CD4-positive, alpha-beta T cell treated with Interleukin-12 subunit alpha and Interleukin-12 subunit beta, for 1 hour (primary cell): ENCODE measurements at regions not wholly inside any gene's neighbourhood (a gene's known extent, or its start where the extent isn't known, plus 50 kb on each side); places are given as distances from the start of the nearest gene placed in this dataset.
A peak's percentile ranks its signal among the peaks of the same experiment; 100 is the strongest.

Source experiments
- DNase-seq: peaks from one replicate; pipeline ENCODE4 v3.0.0-alpha.2; 2020

- no peak for DNase-seq
These were observed 140.9 kb upstream of the UBL3 start for GRCh38 chr13:29991343-29991742.

- no peak for DNase-seq
These were observed 136.9 kb upstream of the UBL3 start for GRCh38 chr13:29987340-29987739.

- DNase-seq, result no peak
These were observed 129.9 kb upstream of the UBL3 start for GRCh38 chr13:29980339-29980738.

GRCh38 chr13:29978211-29978610 is 127.8 kb upstream of the UBL3 start:
- no peak for DNase-seq

GRCh38 chr13:29977476-29978120 is 127.2 kb upstream of the UBL3 start:
- DNase-seq, result no peak

GRCh38 chr13:29976535-29976934 is 126.1 kb upstream of the UBL3 start:
- no peak for DNase-seq

GRCh38 chr13:29975283-29975682 is 124.9 kb upstream of the UBL3 start:
- DNase-seq, result no peak

GRCh38 chr13:29969286-29969685 is 118.9 kb upstream of the UBL3 start:
- no peak for DNase-seq

GRCh38 chr13:29964181-29964845 is 113.9 kb upstream of the UBL3 start:
- DNase-seq, result no peak

GRCh38 chr13:29963089-29963488 is 112.7 kb upstream of the UBL3 start:
- DNase-seq, result no peak

GRCh38 chr13:29961036-29961670 is 110.7 kb upstream of the UBL3 start:
- DNase-seq, result no peak

GRCh38 chr13:29959603-29960002 is 109.2 kb upstream of the UBL3 start:
- DNase-seq, result no peak

GRCh38 chr13:29959086-29959485 is 108.7 kb upstream of the UBL3 start:
- no peak for DNase-seq

GRCh38 chr13:29958476-29958875 is 108.1 kb upstream of the UBL3 start:
- DNase-seq, result peak; percentile 28

GRCh38 chr13:29957320-29957719 is 106.9 kb upstream of the UBL3 start:
- no peak for DNase-seq

- no peak for DNase-seq
These were observed 106.4 kb upstream of the UBL3 start for GRCh38 chr13:29956853-29957252.

GRCh38 chr13:29955137-29955650 is 104.8 kb upstream of the UBL3 start:
- no peak for DNase-seq

- DNase-seq, result peak; percentile 49
These were observed 103.9 kb upstream of the UBL3 start for GRCh38 chr13:29954082-29955028.

GRCh38 chr13:29953542-29953941 is 103.1 kb upstream of the UBL3 start:
- no peak for DNase-seq

GRCh38 chr13:29952245-29952644 is 101.8 kb upstream of the UBL3 start:
- DNase-seq, result no peak

- DNase-seq, result no peak
These were observed 98.4 kb upstream of the UBL3 start for GRCh38 chr13:29948791-29949190.

GRCh38 chr13:29948244-29948643 is 97.8 kb upstream of the UBL3 start:
- no peak for DNase-seq

GRCh38 chr13:29947839-29948238 is 97.4 kb upstream of the UBL3 start:
- DNase-seq, result no peak
